Thyroid gland (tissue), 4 donors: ENCODE measurements at regions not wholly inside any gene's neighbourhood (a gene's known extent, or its start where the extent isn't known, plus 50 kb on each side); places are given as distances from the start of the nearest gene placed in this dataset.

Source experiments
- DNase-seq, 2 donors: peaks; one replicate each; pipeline ENCODE4 v3.0.0-alpha.2; 2019
- H3K27ac ChIP-seq, 3 donors: fragments of 200-600 bp; sonication (generic); 1 replicate in 2 of 3; 2 replicates in 1 of 3; pipeline ENCODE4 v1.5.1; 2016 to 2019; ENCODE audit warnings: mild to moderate bottlenecking in 1 of 3, moderate library complexity in 1 of 3
- H3K27me3 ChIP-seq: fragments of 200-600 bp; sonication (generic); one replicate; pipeline ENCODE4 v1.5.1; 2019
- H3K36me3 ChIP-seq, 2 donors: fragments of 200-600 bp; sonication (generic); one replicate each; pipeline ENCODE4 v1.5.1; 2016 to 2019
- H3K4me1 ChIP-seq, 2 donors: fragments of 200-600 bp; sonication (generic); one replicate each; pipeline ENCODE4 v1.5.1; 2017 to 2019
- H3K4me3 ChIP-seq, 3 donors: fragments of 200-600 bp; sonication (generic); replicated peaks in 1 of 3; 1 replicate in 2 of 3; 2 replicates in 1 of 3; pipeline ENCODE4 v1.5.1; 2016; ENCODE audit warnings: mild to moderate bottlenecking in 1 of 3
- H3K9me3 ChIP-seq: fragments of 200-600 bp; sonication (generic); one replicate; pipeline ENCODE4 v1.5.1; 2017
- CTCF ChIP-seq, 6 experiments: fragments of 200-600 bp in 3 of 6; fragments of 450-650 bp in 3 of 6; sonication (generic) in 3 of 6; IDR thresholded peaks; one replicate each; pipeline ENCODE4 v1.5.1; 2016 to 2019; ENCODE audit warnings: antibody characterized with exemption in 6 of 6, mild to moderate bottlenecking in 2 of 6, inconsistent platforms in 1 of 6, moderate library complexity in 1 of 6
- POLR2A ChIP-seq, 2 donors: fragments of 450-650 bp; IDR thresholded peaks; one replicate each; pipeline ENCODE4 v1.6.1; 2017; ENCODE audit warnings: antibody characterized with exemption in 2 of 2, mild to moderate bottlenecking in 2 of 2, moderate library complexity in 1 of 2
- WGBS, 2 donors: methylation state at CpG; one replicate each; pipeline ENCODE4 v1.1.5; 2017; 5-methylcytosine and 5-hydroxymethylcytosine counted together
- intact Hi-C: fragments of 100-400 bp; cut with DNase I; formaldehyde crosslinking; loops from one replicate; pipeline ENCODE4 v1.15.1; 2023

GRCh38 chr3:159757341-159758060 is 231.1 kb upstream of the IL12A start:
- DNase-seq, result no peak
- Histone ChIP-seq H3K36me3 (no peaks in the 10 kb centered on the region), H3K4me3 (no peak overlapping the region), H3K27me3 (no peaks in the 10 kb centered on the region), H3K9me3 (no peaks in the 10 kb centered on the region), H3K27ac (no peak overlapping the region), H3K4me1 (peaks cover 0 to 10% of the 10 kb centered on the region in 2 donors)
- intact Hi-C loops, result no loop called here
- no peak for TF ChIP-seq POLR2A (IDR thresholded peaks at IDR 0.05)
- TF ChIP-seq CTCF (IDR thresholded peaks at IDR 0.05), result no peak
- 86 to 87% methylated on average over 4 to 5 of the region's 5 CpGs for WGBS, 2 donors

GRCh38 chr3:159760046-159760445 is 228.6 kb upstream of the IL12A start:
- H3K4me3 ChIP-seq, result no peak overlapping the region
- H3K9me3 ChIP-seq, result no peaks in the 10 kb centered on the region
- TF ChIP-seq CTCF (IDR thresholded peaks at IDR 0.05) (no peak), POLR2A (IDR thresholded peaks at IDR 0.05) (no peak)
- DNase-seq, result no peak
- no peaks in the 10 kb centered on the region for H3K27me3 ChIP-seq
- no peak overlapping the region for H3K27ac ChIP-seq
- intact Hi-C loops, result no loop called here
- peaks cover 0 to 18% of the 10 kb centered on the region in 2 donors for H3K4me1 ChIP-seq
- no peaks in the 10 kb centered on the region for H3K36me3 ChIP-seq

GRCh38 chr3:159761369-159761768 is 227.3 kb upstream of the IL12A start:
- Histone ChIP-seq H3K9me3 (no peaks in the 10 kb centered on the region), H3K27me3 (no peaks in the 10 kb centered on the region), H3K4me3 (no peak overlapping the region), H3K27ac (peak overlapping the region in 1 of 3 donors; percentile 92), H3K36me3 (no peaks in the 10 kb centered on the region), H3K4me1 (peaks cover 7 to 29% of the 10 kb centered on the region in 2 donors)
- DNase-seq, result peak in 1 of 2 donors; percentile 45
- no peak for TF ChIP-seq POLR2A (IDR thresholded peaks at IDR 0.05)
- 61 to 81% methylated on average over 1 of the region's 1 CpG for WGBS, 2 donors
- intact Hi-C loops, result no loop called here

GRCh38 chr3:159761848-159762635 is 226.6 kb upstream of the IL12A start:
- no peaks in the 10 kb centered on the region for H3K36me3 ChIP-seq
- DNase-seq, result no peak
- H3K4me3 ChIP-seq, result no peak overlapping the region
- WGBS, 2 donors, result 82 to 85% methylated on average over 7 of the region's 7 CpGs
- no peaks in the 10 kb centered on the region for H3K27me3 ChIP-seq
- TF ChIP-seq CTCF (IDR thresholded peaks at IDR 0.05) (no peak), POLR2A (IDR thresholded peaks at IDR 0.05) (no peak)
- intact Hi-C loops, result no loop called here
- H3K9me3 ChIP-seq, result no peaks in the 10 kb centered on the region
- peak overlapping the region in 2 of 3 donors; percentile 82 to 92 for H3K27ac ChIP-seq
- peaks cover 7 to 29% of the 10 kb centered on the region in 2 donors for H3K4me1 ChIP-seq

GRCh38 chr3:159763011-159763601 is 225.5 kb upstream of the IL12A start:
- Histone ChIP-seq H3K4me1 (peaks cover 7 to 29% of the 10 kb centered on the region in 2 donors), H3K4me3 (peak overlapping the region; percentile 60 to 63 (median 63)), H3K27me3 (no peaks in the 10 kb centered on the region), H3K36me3 (no peaks in the 10 kb centered on the region), H3K9me3 (no peaks in the 10 kb centered on the region), H3K27ac (peak overlapping the region; percentile 69 to 92 (median 82))
- WGBS, 2 donors, result 1 to 3% methylated on average over 30 to 37 of the region's 40 CpGs
- intact Hi-C loops, result no loop called here
- peak; percentile 43 to 49 for DNase-seq
- TF ChIP-seq CTCF (IDR thresholded peaks at IDR 0.05), result no peak
- no peak for TF ChIP-seq POLR2A (IDR thresholded peaks at IDR 0.05)
